SU-DHL-6 (cell line): ENCODE measurements at regions not wholly inside any gene's neighbourhood (a gene's known extent, or its start where the extent isn't known, plus 50 kb on each side); places are given as distances from the start of the nearest gene placed in this dataset.
"Not testable (repeated sequence)": the region's sequence is repeated elsewhere in the genome, so short reads cannot be mapped to it uniquely, and the experiment has no call there.

Experiments
- CTCF ChIP-seq: fragments of 200-600 bp; sonication (generic); IDR thresholded peaks from one replicate; pipeline ENCODE4 v1.5.1; 2017; ENCODE audit warnings: antibody characterized with exemption, mild to moderate bottlenecking, low read length, moderate library complexity; ENCODE audit not compliant: insufficient read depth, poor library complexity, severe bottlenecking
- EZH2phosphoT487 ChIP-seq: fragments of 200-600 bp; sonication (generic), shearing (Covaris generic); conservative IDR thresholded peaks from 2 replicates; pipeline ENCODE4 v1.6.1; 2018; ENCODE audit warnings: mild to moderate bottlenecking, antibody characterized with exemption, low read length, moderate library complexity, mixed read lengths

- TF ChIP-seq CTCF, EZH2phosphoT487: not testable (repeated sequence)
Measured at GRCh38 chr21:6553505-6554376, 3967.6 kb upstream of the TPTE start.
